ENCODE measurements at regions not wholly inside any gene's neighbourhood (a gene's known extent, or its start where the extent isn't known, plus 50 kb on each side); places are given as distances from the start of the nearest gene placed in this dataset.

- 35% methylated on average over 7 of the region's 8 CpGs; no CpG with 5 or more reads in 1 of the 2 experiments for WGBS, 2 experiments (ENCODE audit: extremely low coverage in 2 of 2, insufficient read length in 1 of 2)
- Histone ChIP-seq H3K9ac (ENCODE audit: low read depth, low read length) (no peak overlapping the region), H4K91ac (ENCODE audit: insufficient read depth, low read depth, low read length) (no peak overlapping the region), H3K23ac (ENCODE audit: low read depth, low read length) (no peak overlapping the region), H3K79me1 (ENCODE audit: low read depth in 1 of 2, low read length in 2 of 2) (no peaks in the 10 kb centered on the region), H3K4ac (ENCODE audit: low read depth, low read length) (no peak overlapping the region), H3K4me2 (ENCODE audit: low read depth, low read length) (no peak overlapping the region), H3K36me3 (ENCODE audit: control insufficient read depth, insufficient read depth, low read length) (no peaks in the 10 kb centered on the region), H2BK15ac (ENCODE audit: low read depth, low read length) (no peak overlapping the region), H2BK5ac (ENCODE audit: low read depth, low read length, poor library complexity, severe bottlenecking) (no peak overlapping the region), H4K20me1 (ENCODE audit: insufficient read depth, low read length) (no peaks in the 10 kb centered on the region), H2AK5ac (ENCODE audit: low read depth, low read length) (no peak overlapping the region), H2BK20ac (ENCODE audit: low read depth, low read length) (no peak overlapping the region), H3K9me3 (ENCODE audit: control insufficient read depth, insufficient read depth, low read length) (no peaks in the 10 kb centered on the region), H2AK9ac (replicated peaks; ENCODE audit: low read depth, low read length, poor library complexity) (no peak overlapping the region), H2AFZ (replicated peaks; ENCODE audit: low read length, poor library complexity) (no peak overlapping the region), H3K18ac (ENCODE audit: low read depth, low read length) (no peak overlapping the region), H3K9me1 (ENCODE audit: insufficient read depth, low read length) (no peaks in the 10 kb centered on the region), H2BK120ac (ENCODE audit: low read depth, low read length) (no peak overlapping the region), H3K4me3 (ENCODE audit: insufficient read depth, low read depth, low read length) (no peak overlapping the region), H3K14ac (replicated peaks; ENCODE audit: low read depth, low read length) (no peak overlapping the region), H4K8ac (ENCODE audit: low read depth in 2 of 2, low read length in 2 of 2) (no peak overlapping the region), H4K5ac (ENCODE audit: low read depth, low read length) (no peak overlapping the region), H3K56ac (ENCODE audit: extremely low read depth, insufficient read depth, low read length) (no peak overlapping the region), H3K27me3 (ENCODE audit: control insufficient read depth, insufficient read depth, low read length) (peaks cover 2% of the 10 kb centered on the region; the same call in 1 of the 2 replicates), H3K27ac (ENCODE audit: insufficient read depth, low read length) (no peak overlapping the region), H3K4me1 (ENCODE audit: control insufficient read depth, insufficient read depth, low read length) (no peaks in the 10 kb centered on the region)
- dilution Hi-C loops (cut with HindIII; ENCODE audit: low sequenced_read_pairs, unreplicated experiment) = no loop called here
- DNase-seq = no peak
- intact Hi-C loops (cut with micrococcal nuclease) = no loop called here
- no peak for ATAC-seq (ENCODE audit: low read depth)
- BruUV-seq (replicated peaks) = no TSS peak
- TF ChIP-seq BHLHE40 (IDR thresholded peaks at IDR 0.05; ENCODE audit: low read depth, low read length) (no peak), ELK1 (IDR thresholded peaks at IDR 0.05; ENCODE audit: borderline replicate concordance, low read depth, low read length) (no peak), MAFK (IDR thresholded peaks at IDR 0.05; ENCODE audit: low read depth, low read length) (no peak), FOS (IDR thresholded peaks at IDR 0.05; ENCODE audit: low read depth, low read length) (no peak), POLR2A (IDR thresholded peaks at IDR 0.05; ENCODE audit: low read depth, low read length) (no peak), RAD21 (IDR thresholded peaks at IDR 0.05; ENCODE audit: low read length) (no peak), USF2 (IDR thresholded peaks at IDR 0.05; ENCODE audit: low read depth, low read length) (no peak), CHD1 (IDR thresholded peaks at IDR 0.05; ENCODE audit: low read depth, low read length) (no peak), RCOR1 (IDR thresholded peaks at IDR 0.05; ENCODE audit: insufficient replicate concordance, low read length) (no peak), MAZ (IDR thresholded peaks at IDR 0.05; ENCODE audit: borderline replicate concordance, low read depth, low read length) (no peak)
- in situ Hi-C loops (cut with MboI; ENCODE audit: low sequenced_read_pairs) = no loop called here
- POLR2A ChIA-PET (ENCODE audit: unreplicated experiment) = no interaction called here
- CTCF ChIA-PET = no interaction called here
These were observed 507.3 kb upstream of the ARID1B start for GRCh38 chr6:156269751-156270369.
